ENCODE measurements at regions not wholly inside any gene's neighbourhood (a gene's known extent, or its start where the extent isn't known, plus 50 kb on each side); places are given as distances from the start of the nearest gene placed in this dataset.

GRCh38 chr17:53475002-53475401, 347.7 kb upstream of the KIF2B start:
- CTCF ChIA-PET = no interaction called here
- TF ChIP-seq CTCF (IDR thresholded peaks at IDR 0.05; ENCODE audit: unreplicated experiment) = no peak
- Mint-ChIP-seq H3K4me1 (ENCODE audit: insufficient read depth, unreplicated experiment) (peaks cover 6% of the 10 kb centered on the region), H3K4me3 (ENCODE audit: unreplicated experiment) (no peak overlapping the region), H3K27ac (ENCODE audit: low read depth, unreplicated experiment) (no peak overlapping the region), H3K9me3 (ENCODE audit: unreplicated experiment) (peaks cover 7% of the 10 kb centered on the region), H3K36me3 (ENCODE audit: insufficient read depth, unreplicated experiment) (no peaks in the 10 kb centered on the region), H3K27me3 (ENCODE audit: insufficient read depth, unreplicated experiment) (no peaks in the 10 kb centered on the region)
- no TSS peak for BruUV-seq (replicated peaks)
- POLR2A ChIA-PET = no interaction called here
- DNase-seq (ENCODE audit: unreplicated experiment) = no peak
- intact Hi-C loops (cut with micrococcal nuclease) = no loop called here

GRCh38 chr17:53472586-53472985, 350.1 kb upstream of the KIF2B start:
- H3K27ac Mint-ChIP-seq (ENCODE audit: low read depth, unreplicated experiment) = no peak overlapping the region
- intact Hi-C loops (cut with micrococcal nuclease) = no loop called here
- BruUV-seq (replicated peaks) = no TSS peak

DNA sequence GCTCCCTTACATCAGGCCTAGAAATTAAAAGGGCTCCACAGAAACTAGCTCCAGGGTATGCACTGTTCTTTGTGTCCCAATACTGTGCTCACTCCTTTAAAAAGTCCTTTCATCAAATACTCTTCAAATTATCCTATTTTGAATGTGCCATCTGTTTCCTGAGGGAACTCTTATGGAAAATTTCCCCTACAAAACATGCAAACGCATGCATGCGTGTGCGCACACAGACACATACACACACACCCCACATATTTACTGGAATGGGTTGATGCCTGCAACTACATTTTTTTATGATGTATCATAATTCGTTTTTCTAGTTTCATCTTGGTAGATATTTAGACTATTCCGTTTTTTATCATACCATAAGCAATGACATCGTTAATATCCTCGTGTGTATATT, 351.2 kb upstream of the KIF2B start:
- H3K27ac Mint-ChIP-seq (ENCODE audit: low read depth, unreplicated experiment) = no peak overlapping the region
- no peak overlapping the region for H3K4me3 Mint-ChIP-seq (ENCODE audit: unreplicated experiment)
- no peak for TF ChIP-seq CTCF (IDR thresholded peaks at IDR 0.05; ENCODE audit: unreplicated experiment)
- H3K27me3 Mint-ChIP-seq (ENCODE audit: insufficient read depth, unreplicated experiment) = no peaks in the 10 kb centered on the region
- ChIA-PET POLR2A (interaction anchor here (1.4 kb wide), 1 partner anchor 9 kb away, joined by 3 read pairs; no protein-coding TSS in a partner anchor), CTCF (no interaction called here)
- no peaks in the 10 kb centered on the region for H3K9me3 Mint-ChIP-seq (ENCODE audit: unreplicated experiment)
- no peak for DNase-seq (ENCODE audit: unreplicated experiment)
- H3K4me1 Mint-ChIP-seq (ENCODE audit: insufficient read depth, unreplicated experiment) = peaks cover 6% of the 10 kb centered on the region
- intact Hi-C loops (cut with micrococcal nuclease) = no loop called here
- no peaks in the 10 kb centered on the region for H3K36me3 Mint-ChIP-seq (ENCODE audit: insufficient read depth, unreplicated experiment)
- BruUV-seq (replicated peaks) = no TSS peak

More at GRCh38 chr17:53472586-53472985, 350.1 kb upstream of the KIF2B start:
- Mint-ChIP-seq H3K4me3 (ENCODE audit: unreplicated experiment) (no peak overlapping the region), H3K27me3 (ENCODE audit: insufficient read depth, unreplicated experiment) (no peaks in the 10 kb centered on the region), H3K4me1 (ENCODE audit: insufficient read depth, unreplicated experiment) (peaks cover 6% of the 10 kb centered on the region), H3K9me3 (ENCODE audit: unreplicated experiment) (no peaks in the 10 kb centered on the region), H3K36me3 (ENCODE audit: insufficient read depth, unreplicated experiment) (no peaks in the 10 kb centered on the region)
- CTCF ChIA-PET = interaction anchor here (0.8 kb wide), 1 partner anchor 408 kb away, joined by 3 read pairs; no protein-coding TSS in a partner anchor
- POLR2A ChIA-PET = interaction anchor here (0.6 kb wide), 2 partner anchors 183 to 862 kb away, joined by 3 to 4 read pairs; no protein-coding TSS in a partner anchor
- no peak for TF ChIP-seq CTCF (IDR thresholded peaks at IDR 0.05; ENCODE audit: unreplicated experiment)
- peak; percentile 28 for DNase-seq (ENCODE audit: unreplicated experiment)

- Mint-ChIP-seq H3K9me3 (ENCODE audit: unreplicated experiment) (no peaks in the 10 kb centered on the region), H3K27me3 (ENCODE audit: insufficient read depth, unreplicated experiment) (no peaks in the 10 kb centered on the region), H3K27ac (ENCODE audit: low read depth, unreplicated experiment) (no peak overlapping the region), H3K36me3 (ENCODE audit: insufficient read depth, unreplicated experiment) (no peaks in the 10 kb centered on the region), H3K4me3 (ENCODE audit: unreplicated experiment) (no peak overlapping the region), H3K4me1 (ENCODE audit: insufficient read depth, unreplicated experiment) (peaks cover 6% of the 10 kb centered on the region)
- no peak for DNase-seq (ENCODE audit: unreplicated experiment)
- intact Hi-C loops (cut with micrococcal nuclease) = no loop called here
- no peak for TF ChIP-seq CTCF (IDR thresholded peaks at IDR 0.05; ENCODE audit: unreplicated experiment)
- BruUV-seq (replicated peaks) = no TSS peak
- CTCF ChIA-PET = interaction anchor here (0.6 kb wide), 1 partner anchor 8 kb away, joined by 3 read pairs; no protein-coding TSS in a partner anchor
- POLR2A ChIA-PET = interaction anchor here (1.4 kb wide), 1 partner anchor 8 kb away, joined by 3 read pairs; no protein-coding TSS in a partner anchor
These were observed 352.1 kb upstream of the KIF2B start for GRCh38 chr17:53470626-53471025.
